H7 (cell line): ENCODE measurements at regions not wholly inside any gene's neighbourhood (a gene's known extent, or its start where the extent isn't known, plus 50 kb on each side); places are given as distances from the start of the nearest gene placed in this dataset.
"Not testable (repeated sequence)": the region's sequence is repeated elsewhere in the genome, so short reads cannot be mapped to it uniquely, and the experiment has no call there.

Experiments used
- DNase-seq: peaks from one replicate; pipeline ENCODE4 v3.0.0; 2012
- H3K27me3 ChIP-seq: 2 replicates; pipeline ENCODE4 v1.6.0; 2011; ENCODE audit warnings: mild to moderate bottlenecking, low read length; ENCODE audit not compliant: control insufficient read depth, insufficient read depth
- H3K36me3 ChIP-seq: replicated peaks from 2 replicates; pipeline ENCODE4 v1.5.1; 2011; ENCODE audit warnings: low read length; ENCODE audit not compliant: control insufficient read depth, insufficient read depth
- H3K4me3 ChIP-seq: 2 replicates; pipeline ENCODE4 v1.5.1; 2011; ENCODE audit warnings: low read depth, mild to moderate bottlenecking, control low read depth, low read length, moderate library complexity; ENCODE audit not compliant: insufficient read depth

DNA sequence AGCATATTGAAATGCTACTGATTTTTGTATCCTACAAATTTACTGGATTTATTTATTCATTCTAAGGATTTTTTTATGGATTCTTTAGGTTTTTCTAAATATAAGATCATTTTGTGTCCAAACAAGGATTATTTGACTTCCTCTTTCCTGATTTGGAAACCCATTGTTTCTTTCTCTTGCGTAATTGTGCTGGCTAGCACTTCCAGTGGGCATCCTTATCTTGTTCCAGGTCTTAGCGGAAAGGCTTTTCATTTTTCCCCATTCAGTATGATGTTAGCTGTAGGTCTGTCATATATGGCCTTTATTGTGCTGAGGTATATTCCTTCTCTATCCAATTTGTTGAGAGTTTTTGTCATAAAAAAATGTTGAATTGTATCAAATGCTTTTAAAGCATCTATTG is 57.2 kb upstream of the RHOJ start:
- H3K36me3 ChIP-seq = no peaks in the 10 kb centered on the region
- no peak overlapping the region for H3K4me3 ChIP-seq
- no peak for DNase-seq
- H3K27me3 ChIP-seq = no peaks in the 10 kb centered on the region

DNA sequence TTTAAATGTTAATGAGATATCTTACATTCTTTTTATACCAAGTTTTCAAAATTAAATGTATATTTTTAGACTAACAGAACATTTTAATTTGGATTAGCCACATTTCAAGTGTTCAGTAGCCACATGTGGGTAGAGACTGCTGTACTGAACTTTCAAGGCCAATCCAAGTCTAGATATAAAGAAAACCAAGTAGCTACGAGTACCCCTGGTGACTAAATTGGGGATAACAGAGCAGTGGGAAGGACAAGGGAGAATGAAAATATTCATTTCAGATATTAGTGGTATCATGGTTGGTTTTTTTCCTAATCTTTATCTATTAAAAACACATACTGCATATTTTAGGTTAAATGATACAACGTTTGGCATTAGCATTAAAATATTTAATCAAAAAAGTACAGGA is 69.4 kb upstream of the RHOJ start:
- DNase-seq = peak; percentile 38
- H3K4me3 ChIP-seq = no peak overlapping the region
- H3K27me3 ChIP-seq = no peaks in the 10 kb centered on the region
- no peaks in the 10 kb centered on the region for H3K36me3 ChIP-seq

DNA sequence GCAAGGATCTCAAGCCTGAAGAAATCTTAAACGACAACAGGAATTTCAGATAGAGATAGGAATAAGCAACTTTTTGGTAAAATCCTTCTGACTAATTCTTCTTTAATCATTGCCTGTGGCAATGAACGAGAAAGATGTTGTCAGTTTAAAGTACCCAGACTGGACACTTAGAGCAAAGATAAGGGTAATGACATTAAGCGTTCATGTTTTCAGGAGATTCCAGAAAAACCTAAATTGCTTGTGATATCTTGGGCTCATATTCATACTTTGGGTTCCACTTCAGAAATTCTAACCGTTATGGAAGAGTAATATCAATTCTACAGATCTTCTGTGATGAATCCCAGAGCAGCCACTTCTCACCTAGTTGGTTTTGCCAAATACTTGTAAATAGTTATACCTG is 73.7 kb upstream of the RHOJ start:
- Histone ChIP-seq H3K36me3 (no peaks in the 10 kb centered on the region), H3K4me3 (no peak overlapping the region), H3K27me3 (no peaks in the 10 kb centered on the region)
- no peak for DNase-seq

DNA sequence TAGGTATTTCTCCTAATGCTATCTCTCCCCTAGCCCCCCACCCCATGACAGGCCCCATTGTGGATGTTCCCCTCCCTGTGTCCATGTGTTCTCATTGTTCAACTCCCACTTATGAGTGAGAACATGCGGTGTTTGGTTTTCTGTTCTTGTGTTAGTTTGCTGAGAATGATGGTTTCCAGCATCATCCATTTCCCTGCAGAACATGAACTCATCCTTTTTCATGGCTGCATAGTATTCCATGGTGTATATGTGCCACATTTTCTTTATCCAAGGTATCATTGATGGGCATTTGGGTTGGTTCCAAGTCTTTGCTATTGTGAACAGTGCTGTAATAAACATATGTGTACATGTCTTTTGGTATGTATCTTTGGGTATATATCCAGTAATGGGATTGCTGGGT is 61.2 kb upstream of the KCNH5 start:
- H3K36me3 ChIP-seq, DNase-seq, H3K4me3 ChIP-seq, H3K27me3 ChIP-seq: not testable (repeated sequence)

DNA sequence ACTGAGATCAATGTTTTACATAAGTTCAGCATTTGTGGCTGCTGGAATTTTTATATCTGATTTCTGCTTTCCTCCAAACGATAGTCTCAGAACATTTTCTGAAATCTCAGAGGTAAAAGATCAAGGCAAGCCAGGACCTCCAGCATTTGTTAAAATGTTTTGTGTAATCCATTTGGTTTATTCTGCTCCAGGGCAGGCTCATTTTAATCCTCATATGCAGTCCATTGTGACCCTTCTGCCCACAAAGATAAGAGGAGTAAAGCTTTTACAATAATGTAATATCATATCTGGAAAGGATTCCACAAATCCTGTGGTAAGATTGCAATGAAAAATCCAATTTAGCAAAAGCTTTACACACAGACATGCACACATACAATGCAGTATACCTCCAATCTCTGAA is 55.3 kb upstream of the KCNH5 start:
- H3K27me3 ChIP-seq = no peaks in the 10 kb centered on the region
- no peaks in the 10 kb centered on the region for H3K36me3 ChIP-seq
- H3K4me3 ChIP-seq = no peak overlapping the region
- DNase-seq = no peak

DNA sequence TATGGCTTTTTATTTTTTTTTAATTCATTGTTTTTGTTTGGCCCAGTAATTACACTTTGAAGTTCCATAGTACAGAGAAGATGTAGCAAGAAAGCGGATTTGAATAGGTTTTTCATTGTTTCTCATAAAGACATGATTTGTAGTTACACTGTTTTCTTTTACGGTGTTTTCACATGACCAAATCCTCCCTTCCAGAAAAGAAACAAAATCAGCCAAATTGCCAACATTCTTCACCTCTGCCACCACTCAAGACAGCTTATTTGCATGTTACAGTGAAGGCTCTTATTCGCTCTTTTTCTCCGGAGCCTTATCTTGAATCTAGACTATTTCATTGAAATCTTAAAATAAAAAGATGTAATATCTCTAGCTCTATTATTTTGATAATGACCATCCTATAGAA is 50.9 kb upstream of the KCNH5 start:
- no peak overlapping the region for H3K4me3 ChIP-seq
- no peaks in the 10 kb centered on the region for H3K27me3 ChIP-seq
- DNase-seq = no peak
- no peaks in the 10 kb centered on the region for H3K36me3 ChIP-seq
